ENCODE measurements at regions not wholly inside any gene's neighbourhood (a gene's known extent, or its start where the extent isn't known, plus 50 kb on each side); places are given as distances from the start of the nearest gene placed in this dataset.

DNA sequence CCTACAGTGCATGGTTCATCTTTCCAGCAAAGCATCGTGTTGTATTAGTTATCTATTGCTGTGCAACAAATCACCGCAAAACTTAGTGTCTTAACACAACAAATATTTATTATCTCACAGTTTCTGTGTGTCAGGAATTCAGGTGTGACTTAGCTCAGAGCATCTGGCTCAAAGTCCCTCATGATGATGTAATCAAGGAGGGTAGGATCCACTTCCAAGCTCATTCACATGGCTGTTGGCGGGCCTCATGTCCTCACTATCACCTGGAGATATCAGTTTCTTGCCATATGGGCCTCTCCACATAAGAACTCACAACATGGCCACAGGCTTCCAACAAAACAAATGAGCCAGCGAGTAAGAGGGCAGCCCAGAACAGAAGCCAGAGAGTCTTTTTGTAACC is 135.6 kb upstream of the GJB5 start:
- TF ChIP-seq CTCF (conservative IDR thresholded peaks at IDR 0.05 in 1 of 2, IDR thresholded peaks at IDR 0.05 in 1 of 2; ENCODE audit: low read depth in 1 of 2, low read length in 2 of 2) = no peak
- no peak for TF ChIP-seq EZH2 (IDR thresholded peaks at IDR 0.05; ENCODE audit: low read length, missing control alignments)
